Stimulated activated CD4-positive, alpha-beta T cell treated with anti-CD3 and anti-CD28 coated beads, Interleukin-12 subunit alpha, Interleukin-12 subunit beta, amount 100 ng/mL, for 48 hours (primary cell): ENCODE measurements at regions not wholly inside any gene's neighbourhood (a gene's known extent, or its start where the extent isn't known, plus 50 kb on each side); places are given as distances from the start of the nearest gene placed in this dataset.
A peak's percentile ranks its signal among the peaks of the same experiment; 100 is the strongest.

Source experiments
- DNase-seq, 3 donors: peaks; one replicate each; pipeline ENCODE4 v3.0.0-alpha.2; 2020; ENCODE audit warnings: low read depth in 2 of 3, low spot score in 1 of 3

DNA sequence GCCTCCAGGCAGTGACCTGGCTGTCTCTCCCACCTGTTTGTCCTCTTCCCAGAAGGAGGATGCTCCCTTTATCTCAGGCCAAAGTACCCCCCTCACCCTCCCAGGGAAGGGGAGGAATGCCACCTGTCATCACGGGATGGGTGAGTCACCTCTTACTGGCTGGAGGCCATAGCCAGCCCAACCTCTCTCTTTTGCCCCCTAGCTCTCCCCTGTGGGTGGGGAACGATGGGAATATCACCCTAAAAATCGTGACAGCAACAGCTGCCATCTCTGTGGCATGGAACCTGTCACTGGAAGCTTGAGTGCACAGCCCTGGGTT lies 137.5 kb upstream of the PTPN1 start:
- no peak for DNase-seq

- no peak for DNase-seq
Measured at GRCh38 chr20:50373674-50374286, 136.4 kb upstream of the PTPN1 start.

DNA sequence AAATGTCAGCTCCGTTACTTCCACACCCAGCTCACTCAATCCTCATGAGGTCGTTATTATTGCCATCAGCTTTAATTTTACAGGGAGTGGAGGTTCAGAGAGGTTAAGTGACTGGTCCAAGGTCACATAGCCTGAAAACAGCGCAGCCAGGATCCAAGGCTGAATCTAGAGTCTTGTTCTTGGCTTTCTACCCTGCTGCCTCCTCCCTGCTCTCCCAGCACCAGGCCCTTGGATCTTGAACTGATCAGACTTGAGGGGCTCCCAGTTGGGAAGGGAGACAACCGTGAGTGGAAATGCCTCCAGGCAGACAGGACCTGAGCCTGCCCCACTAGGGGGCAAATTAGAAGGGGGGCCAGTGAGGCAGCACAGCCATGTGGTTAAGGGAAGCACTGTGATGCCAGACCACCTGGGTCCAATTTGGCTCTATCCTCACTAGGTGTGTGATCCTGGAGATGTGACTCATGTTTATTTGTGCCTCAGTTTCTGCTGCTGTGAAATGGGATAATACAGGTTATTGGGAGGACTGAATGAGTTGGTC lies 135.6 kb upstream of the PTPN1 start:
- DNase-seq: no peak

DNA sequence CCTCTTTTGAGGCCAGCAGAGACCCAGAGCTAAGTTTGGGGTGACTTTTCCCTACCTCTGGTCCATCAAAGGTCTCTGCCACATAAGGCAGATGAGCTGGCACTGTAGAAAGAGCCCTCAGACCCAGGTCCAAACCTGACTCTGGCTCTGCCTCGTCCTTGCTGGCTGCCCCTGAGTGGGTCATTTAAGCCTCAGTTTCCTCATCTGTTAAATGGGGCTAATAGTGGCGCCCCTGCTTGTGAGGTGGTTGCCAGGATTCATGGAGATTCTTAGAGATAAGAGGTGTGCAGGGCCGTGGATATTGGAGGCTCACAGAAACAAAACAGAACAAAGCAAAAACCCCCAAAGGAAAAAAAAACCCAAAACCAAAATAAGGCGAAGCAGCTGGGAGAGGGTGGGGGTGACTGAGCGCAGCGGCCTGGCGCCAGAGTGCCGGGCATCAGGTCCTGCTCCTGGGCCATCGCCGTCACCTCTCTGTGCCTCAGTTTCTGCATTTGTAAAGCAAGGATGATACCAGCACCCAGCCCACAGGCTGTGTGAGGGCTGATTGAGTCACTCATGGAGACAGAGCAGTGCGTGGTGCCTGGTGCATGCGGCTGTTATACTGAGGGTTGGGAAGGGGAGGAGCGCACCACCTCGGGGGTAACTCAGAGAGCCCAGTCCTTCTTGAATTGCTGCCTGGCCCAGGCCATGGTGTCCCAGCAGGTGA lies 133.8 kb upstream of the PTPN1 start:
- no peak for DNase-seq

DNA sequence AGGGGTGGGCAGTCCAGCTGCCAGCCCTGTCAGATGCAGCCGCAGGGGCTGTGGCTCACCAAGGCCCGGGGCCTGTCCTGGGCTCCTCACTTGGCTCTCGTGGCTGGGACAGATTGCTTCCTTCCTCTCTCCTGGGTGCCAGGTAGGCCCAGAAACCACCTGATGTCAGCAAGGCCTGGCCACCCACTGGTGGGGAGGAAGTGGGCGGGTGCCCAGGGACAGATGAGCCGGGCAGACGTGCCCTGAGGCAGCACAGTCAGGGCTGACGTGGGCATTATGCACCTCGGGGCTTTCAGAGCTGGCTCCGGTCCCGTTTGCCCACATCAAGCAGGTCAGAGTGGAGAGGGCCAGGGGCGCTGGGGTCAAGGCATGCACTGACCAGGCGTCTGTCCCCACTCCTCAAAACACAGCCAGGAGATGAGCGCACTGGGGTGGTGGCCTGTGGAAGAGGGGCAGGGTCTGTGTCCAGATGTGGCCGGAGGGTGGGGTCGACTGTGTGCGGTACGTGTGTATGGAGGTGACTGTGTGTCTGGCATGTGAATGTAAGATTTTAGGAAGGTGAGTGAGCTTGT lies 133.2 kb upstream of the PTPN1 start:
- DNase-seq: no peak

GRCh38 chr20:50378170-50379000 lies 131.8 kb upstream of the PTPN1 start:
- no peak for DNase-seq

- DNase-seq: no peak
Measured at GRCh38 chr20:50379049-50379990, 130.9 kb upstream of the PTPN1 start.

DNA sequence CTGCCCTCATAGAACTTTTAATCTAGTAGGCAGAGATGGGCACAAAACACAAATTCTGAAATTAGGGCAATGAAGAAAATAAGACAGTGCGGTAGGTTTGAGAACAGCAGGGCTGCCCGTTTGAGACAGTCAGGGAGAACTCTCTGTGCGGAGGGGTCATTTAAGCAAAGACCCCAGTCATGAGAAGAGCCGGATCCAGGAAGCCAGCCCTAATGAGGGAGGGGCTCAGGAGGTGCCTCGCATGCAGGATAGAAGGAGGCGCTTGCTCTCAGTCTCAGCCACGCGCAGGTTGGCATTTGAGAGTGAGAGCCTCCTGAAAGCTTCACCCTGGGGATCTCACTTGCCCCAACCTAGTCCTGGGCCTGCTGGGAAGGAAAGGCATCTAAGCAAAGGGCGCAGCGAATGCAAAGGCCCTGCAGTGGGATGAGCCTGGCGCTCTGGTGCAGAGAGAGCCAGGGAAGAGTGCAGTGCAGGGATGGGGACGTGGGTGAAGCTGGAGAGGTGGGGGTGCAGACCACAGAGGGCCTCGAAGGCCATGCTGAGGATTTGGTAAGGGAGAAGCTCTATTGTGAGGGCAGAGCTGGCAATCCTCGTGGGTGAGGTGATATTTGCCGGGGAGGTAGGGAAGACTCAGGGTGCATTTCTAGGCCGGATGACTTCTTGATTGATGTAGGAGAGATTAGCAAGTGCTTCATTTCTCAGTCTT lies 130.0 kb upstream of the PTPN1 start:
- DNase-seq: no peak

GRCh38 chr20:50380697-50381040 lies 129.5 kb upstream of the PTPN1 start:
- DNase-seq: no peak

DNA sequence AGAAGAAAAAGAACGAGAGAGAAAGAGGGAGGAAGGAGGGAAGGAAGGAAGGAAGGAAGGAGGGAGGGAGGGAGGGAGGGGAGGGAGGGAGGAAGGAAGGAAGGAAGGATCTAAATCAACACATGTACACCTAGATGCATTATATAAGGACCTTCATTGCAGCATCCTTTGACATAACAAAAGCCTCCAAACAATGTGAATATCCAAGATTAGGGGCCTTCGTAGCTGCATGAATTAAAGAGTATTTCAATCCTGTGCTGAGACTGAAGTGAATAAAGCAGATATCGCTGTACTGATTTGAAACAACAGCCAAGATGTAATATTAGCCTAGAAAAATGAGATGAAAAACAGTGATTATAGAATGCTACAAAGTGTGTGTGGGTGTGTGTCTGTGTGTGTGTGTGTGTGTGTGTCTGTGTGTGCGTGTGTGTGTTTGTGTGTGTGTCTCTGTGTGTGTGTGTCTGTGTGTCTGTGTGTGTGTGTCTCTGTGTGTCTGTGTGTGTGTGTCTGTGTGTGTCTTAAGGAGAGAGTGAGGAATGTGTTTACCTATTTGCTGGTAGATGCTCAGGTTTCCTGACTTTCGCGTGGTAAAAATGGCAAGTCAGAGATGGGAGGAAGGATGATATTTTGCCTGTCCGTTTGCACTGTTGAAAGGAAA lies 129.0 kb upstream of the PTPN1 start:
- no peak for DNase-seq

- DNase-seq: peak in 1 of 3 donors; percentile 31
Measured at GRCh38 chr20:50381771-50382593, 128.2 kb upstream of the PTPN1 start.

- DNase-seq: peak; percentile 22 to 31 (median 26)
Measured at GRCh38 chr20:50385733-50386640, 124.2 kb upstream of the PTPN1 start.

DNA sequence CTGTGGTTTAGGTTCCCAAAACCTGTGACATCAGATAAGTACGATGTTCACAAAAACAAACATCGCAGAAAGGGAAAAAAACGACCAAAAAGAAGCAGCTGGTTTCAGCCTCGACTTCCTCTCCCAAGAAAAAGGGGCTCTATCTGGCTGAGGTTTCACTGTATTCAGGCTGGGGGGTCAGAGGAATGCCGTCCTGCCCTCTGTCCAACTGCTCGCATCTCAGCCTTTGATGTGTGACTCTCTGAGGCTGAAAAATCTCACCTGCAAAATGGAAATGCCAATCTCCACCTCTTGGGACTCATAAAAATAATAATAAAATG lies 123.6 kb upstream of the PTPN1 start:
- DNase-seq: no peak

DNA sequence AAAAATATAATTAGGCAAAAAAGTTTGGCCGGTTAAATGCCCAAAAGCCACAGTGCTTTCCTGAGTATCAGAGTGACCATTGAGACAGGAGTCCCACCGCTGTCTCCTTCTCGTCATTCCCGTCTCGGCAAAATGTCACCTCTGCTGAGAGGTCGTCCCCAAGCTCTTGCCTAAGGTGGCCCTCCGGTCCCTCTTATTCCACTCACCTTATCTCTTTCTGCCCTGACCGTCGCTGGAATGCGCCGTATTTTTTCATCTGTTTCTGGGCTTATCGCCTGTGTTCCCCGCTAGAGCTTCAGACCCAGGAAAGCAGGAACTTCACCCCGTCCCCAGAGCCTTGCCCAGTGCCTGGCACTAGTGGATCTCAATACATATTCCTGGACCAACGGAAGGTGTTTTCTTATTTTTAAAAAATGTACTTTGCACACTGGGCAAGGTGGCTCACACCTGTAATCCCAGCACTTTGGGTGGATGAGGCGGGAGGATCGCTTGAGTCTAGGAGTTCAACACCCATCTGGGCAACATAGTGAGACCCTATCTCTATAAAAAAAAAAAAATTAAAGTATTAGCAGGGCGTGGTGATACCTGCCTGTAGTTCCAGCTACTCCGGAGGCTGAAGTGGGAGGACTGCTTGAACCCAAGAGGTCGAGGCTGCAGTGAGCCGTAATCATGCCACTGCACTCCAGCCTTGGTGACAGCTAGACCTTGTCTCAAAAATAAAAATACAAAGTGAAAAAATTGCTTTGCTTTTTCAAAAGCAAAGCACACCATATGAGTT lies 122.8 kb upstream of the PTPN1 start:
- no peak for DNase-seq

DNA sequence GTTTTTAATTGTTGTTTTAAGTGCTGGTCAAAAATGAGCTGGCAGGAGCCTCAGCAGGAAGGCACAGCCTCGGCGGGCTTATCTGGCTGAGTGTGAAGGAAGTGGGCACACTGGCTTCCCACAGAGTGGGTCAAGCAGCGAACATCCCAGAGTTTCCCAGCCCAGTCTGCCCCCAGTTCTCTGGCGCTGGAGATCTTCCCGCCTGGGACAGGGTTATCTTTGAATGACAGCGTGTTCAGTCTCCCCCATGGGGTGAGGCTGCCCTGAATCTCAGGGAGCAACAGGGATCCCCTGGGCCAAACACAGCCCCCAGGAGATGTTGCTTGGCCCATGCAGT lies 122.2 kb upstream of the PTPN1 start:
- DNase-seq: no peak

GRCh38 chr20:50388733-50389437 lies 121.3 kb upstream of the PTPN1 start:
- DNase-seq: no peak

DNA sequence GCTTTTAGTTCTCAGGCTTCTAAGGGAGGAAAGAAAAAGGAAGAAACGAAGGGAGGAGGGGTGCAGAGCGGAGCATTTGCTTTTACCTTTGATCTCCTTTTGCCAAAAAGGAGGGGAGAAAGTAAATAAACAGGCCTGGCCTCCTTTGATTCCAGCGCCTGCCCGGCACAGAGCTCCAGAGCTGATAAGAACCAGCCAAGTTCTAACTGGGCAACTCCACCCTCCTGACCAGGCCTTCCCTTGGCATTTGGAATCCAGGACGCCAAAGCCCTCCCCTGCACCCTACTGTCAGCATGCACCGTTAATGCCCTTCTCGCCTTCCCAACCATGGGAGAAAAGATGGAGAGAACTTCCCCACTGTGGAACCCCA lies 120.8 kb upstream of the PTPN1 start:
- no peak for DNase-seq
